ENCODE measurements at regions not wholly inside any gene's neighbourhood (a gene's known extent, or its start where the extent isn't known, plus 50 kb on each side); places are given as distances from the start of the nearest gene placed in this dataset.

GRCh38 chr10:6702030-6702429 is 122.0 kb upstream of the PRKCQ start:
- Histone ChIP-seq H3K9me3 (ENCODE audit: control insufficient read depth in 1 of 2, insufficient read depth in 1 of 2, low read depth in 1 of 2, low read length in 2 of 2) (no peaks in the 10 kb centered on the region), H3K9me2 (ENCODE audit: insufficient read depth) (no peaks in the 10 kb centered on the region), H3K4me1 (ENCODE audit: control insufficient read depth in 1 of 2, insufficient read depth in 2 of 2, low read length in 2 of 2) (no peaks in the 10 kb centered on the region), H3K27ac (ENCODE audit: low read depth, low read length) (no peak overlapping the region), H3K27me3 (ENCODE audit: insufficient read depth, low read length) (peaks cover 61% of the 10 kb centered on the region), H2AFZ (ENCODE audit: low read depth, low read length, poor library complexity, severe bottlenecking) (no peak overlapping the region), H3K9ac (ENCODE audit: low read length) (no peak overlapping the region), H4K20me1 (ENCODE audit: insufficient read depth) (no peaks in the 10 kb centered on the region), H3K36me3 (ENCODE audit: control insufficient read depth in 1 of 2, insufficient read depth in 2 of 2, low read length in 2 of 2) (no peaks in the 10 kb centered on the region), H3K79me2 (ENCODE audit: insufficient read depth, low read length) (no peaks in the 10 kb centered on the region), H3K4me2 (ENCODE audit: low read length) (no peak overlapping the region), H3K4me3 (replicated peaks in 1 of 2; ENCODE audit: low read depth in 1 of 2, low read length in 2 of 2) (no peak overlapping the region)
- no peak for ATAC-seq
- intact Hi-C loops (cut with micrococcal nuclease): loop anchor here (10.0 kb wide), 1 partner anchor 713 kb away; the partner anchor contains the start of gene SFMBT2
- RAD21 ChIA-PET (ENCODE audit: low non-redundant PET in 1 of 2, low total read pairs in 2 of 2, uncharacterized antibody in 2 of 2, unreplicated experiment in 2 of 2): no interaction called here
- CTCF ChIA-PET: no interaction called here
- POLR2A ChIA-PET: no interaction called here
- no TSS peak for BruUV-seq (replicated peaks)
- TF ChIP-seq TCF7L2 (IDR thresholded peaks at IDR 0.05; ENCODE audit: borderline replicate concordance, extremely low read depth, insufficient read depth, insufficient read length) (no peak), SIN3A (IDR thresholded peaks at IDR 0.05; ENCODE audit: low read depth) (no peak), ZNF274 (IDR thresholded peaks at IDR 0.05; ENCODE audit: low read depth, low read length) (no peak), ZFX (IDR thresholded peaks at IDR 0.05) (no peak), CEBPB (IDR thresholded peaks at IDR 0.05; ENCODE audit: low read depth) (no peak), JUND (IDR thresholded peaks at IDR 0.05) (no peak), ELF1 (IDR thresholded peaks at IDR 0.05; ENCODE audit: borderline replicate concordance, low read depth) (no peak), SRF (IDR thresholded peaks at IDR 0.05; ENCODE audit: low read depth) (no peak), EZH2phosphoT487 (IDR thresholded peaks at IDR 0.05; ENCODE audit: borderline replicate concordance) (no peak), RAD21 (IDR thresholded peaks at IDR 0.05; ENCODE audit: low read depth) (no peak), POLR2A (IDR thresholded peaks at IDR 0.05; ENCODE audit: borderline replicate concordance, extremely low read depth, insufficient read depth, insufficient read length) (no peak)
- TF ChIP-seq, protein P1, sequence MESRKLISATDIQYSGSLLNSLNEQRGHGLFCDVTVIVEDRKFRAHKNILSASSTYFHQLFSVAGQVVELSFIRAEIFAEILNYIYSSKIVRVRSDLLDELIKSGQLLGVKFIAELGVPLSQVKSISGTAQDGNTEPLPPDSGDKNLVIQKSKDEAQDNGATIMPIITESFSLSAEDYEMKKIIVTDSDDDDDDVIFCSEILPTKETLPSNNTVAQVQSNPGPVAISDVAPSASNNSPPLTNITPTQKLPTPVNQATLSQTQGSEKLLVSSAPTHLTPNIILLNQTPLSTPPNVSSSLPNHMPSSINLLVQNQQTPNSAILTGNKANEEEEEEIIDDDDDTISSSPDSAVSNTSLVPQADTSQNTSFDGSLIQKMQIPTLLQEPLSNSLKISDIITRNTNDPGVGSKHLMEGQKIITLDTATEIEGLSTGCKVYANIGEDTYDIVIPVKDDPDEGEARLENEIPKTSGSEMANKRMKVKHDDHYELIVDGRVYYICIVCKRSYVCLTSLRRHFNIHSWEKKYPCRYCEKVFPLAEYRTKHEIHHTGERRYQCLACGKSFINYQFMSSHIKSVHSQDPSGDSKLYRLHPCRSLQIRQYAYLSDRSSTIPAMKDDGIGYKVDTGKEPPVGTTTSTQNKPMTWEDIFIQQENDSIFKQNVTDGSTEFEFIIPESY (IDR thresholded peaks at IDR 0.05; ENCODE audit: extremely low read depth, insufficient replicate concordance, low read length): no peak
- TF ChIP-seq, protein P2, sequence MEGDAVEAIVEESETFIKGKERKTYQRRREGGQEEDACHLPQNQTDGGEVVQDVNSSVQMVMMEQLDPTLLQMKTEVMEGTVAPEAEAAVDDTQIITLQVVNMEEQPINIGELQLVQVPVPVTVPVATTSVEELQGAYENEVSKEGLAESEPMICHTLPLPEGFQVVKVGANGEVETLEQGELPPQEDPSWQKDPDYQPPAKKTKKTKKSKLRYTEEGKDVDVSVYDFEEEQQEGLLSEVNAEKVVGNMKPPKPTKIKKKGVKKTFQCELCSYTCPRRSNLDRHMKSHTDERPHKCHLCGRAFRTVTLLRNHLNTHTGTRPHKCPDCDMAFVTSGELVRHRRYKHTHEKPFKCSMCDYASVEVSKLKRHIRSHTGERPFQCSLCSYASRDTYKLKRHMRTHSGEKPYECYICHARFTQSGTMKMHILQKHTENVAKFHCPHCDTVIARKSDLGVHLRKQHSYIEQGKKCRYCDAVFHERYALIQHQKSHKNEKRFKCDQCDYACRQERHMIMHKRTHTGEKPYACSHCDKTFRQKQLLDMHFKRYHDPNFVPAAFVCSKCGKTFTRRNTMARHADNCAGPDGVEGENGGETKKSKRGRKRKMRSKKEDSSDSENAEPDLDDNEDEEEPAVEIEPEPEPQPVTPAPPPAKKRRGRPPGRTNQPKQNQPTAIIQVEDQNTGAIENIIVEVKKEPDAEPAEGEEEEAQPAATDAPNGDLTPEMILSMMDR (IDR thresholded peaks at IDR 0.05 in 2 of 3, conservative IDR thresholded peaks at IDR 0.05 in 1 of 3; ENCODE audit: borderline replicate concordance in 1 of 3, insufficient read depth in 1 of 3, low read depth in 2 of 3, low read length in 2 of 3): no peak
- TF ChIP-seq, protein P3, sequence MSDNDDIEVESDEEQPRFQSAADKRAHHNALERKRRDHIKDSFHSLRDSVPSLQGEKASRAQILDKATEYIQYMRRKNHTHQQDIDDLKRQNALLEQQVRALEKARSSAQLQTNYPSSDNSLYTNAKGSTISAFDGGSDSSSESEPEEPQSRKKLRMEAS (IDR thresholded peaks at IDR 0.05): no peak
- TF ChIP-seq, protein P4, sequence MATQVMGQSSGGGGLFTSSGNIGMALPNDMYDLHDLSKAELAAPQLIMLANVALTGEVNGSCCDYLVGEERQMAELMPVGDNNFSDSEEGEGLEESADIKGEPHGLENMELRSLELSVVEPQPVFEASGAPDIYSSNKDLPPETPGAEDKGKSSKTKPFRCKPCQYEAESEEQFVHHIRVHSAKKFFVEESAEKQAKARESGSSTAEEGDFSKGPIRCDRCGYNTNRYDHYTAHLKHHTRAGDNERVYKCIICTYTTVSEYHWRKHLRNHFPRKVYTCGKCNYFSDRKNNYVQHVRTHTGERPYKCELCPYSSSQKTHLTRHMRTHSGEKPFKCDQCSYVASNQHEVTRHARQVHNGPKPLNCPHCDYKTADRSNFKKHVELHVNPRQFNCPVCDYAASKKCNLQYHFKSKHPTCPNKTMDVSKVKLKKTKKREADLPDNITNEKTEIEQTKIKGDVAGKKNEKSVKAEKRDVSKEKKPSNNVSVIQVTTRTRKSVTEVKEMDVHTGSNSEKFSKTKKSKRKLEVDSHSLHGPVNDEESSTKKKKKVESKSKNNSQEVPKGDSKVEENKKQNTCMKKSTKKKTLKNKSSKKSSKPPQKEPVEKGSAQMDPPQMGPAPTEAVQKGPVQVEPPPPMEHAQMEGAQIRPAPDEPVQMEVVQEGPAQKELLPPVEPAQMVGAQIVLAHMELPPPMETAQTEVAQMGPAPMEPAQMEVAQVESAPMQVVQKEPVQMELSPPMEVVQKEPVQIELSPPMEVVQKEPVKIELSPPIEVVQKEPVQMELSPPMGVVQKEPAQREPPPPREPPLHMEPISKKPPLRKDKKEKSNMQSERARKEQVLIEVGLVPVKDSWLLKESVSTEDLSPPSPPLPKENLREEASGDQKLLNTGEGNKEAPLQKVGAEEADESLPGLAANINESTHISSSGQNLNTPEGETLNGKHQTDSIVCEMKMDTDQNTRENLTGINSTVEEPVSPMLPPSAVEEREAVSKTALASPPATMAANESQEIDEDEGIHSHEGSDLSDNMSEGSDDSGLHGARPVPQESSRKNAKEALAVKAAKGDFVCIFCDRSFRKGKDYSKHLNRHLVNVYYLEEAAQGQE (IDR thresholded peaks at IDR 0.05; ENCODE audit: low read depth): no peak
- DNase-seq (ENCODE audit: low read depth, low spot score): no peak

Measured in HCT116 (cell line).